Activated naive CD8-positive, alpha-beta T cell treated with anti-CD3 and anti-CD28 coated beads, Interleukin-2, amount 10 ng/mL, durations not matched to agents 7 days and 5 days (primary cell): ENCODE measurements at regions not wholly inside any gene's neighbourhood (a gene's known extent, or its start where the extent isn't known, plus 50 kb on each side); places are given as distances from the start of the nearest gene placed in this dataset.

Experiments
- ATAC-seq: fragments of 150-1000 bp; cut with Tn5 transposase; one replicate; pipeline ENCODE4 v1.10.0; 2021; ENCODE audit warnings: low read depth, moderate library complexity
- POLR2A ChIA-PET: fragments of 350-600 bp; sonication (Branson Sonifier 250); formaldehyde crosslinking; loops from one replicate; lab custom pipeline; 2021; ENCODE audit warnings: antibody characterized with exemption; lab: Charles Lee
- DNase-seq: peaks from one replicate; pipeline ENCODE4 v3.0.0; 2021
- H3K27ac Mint-ChIP-seq: one replicate; pipeline ENCODE4 v1.8.0; 2022; ENCODE audit warnings: mild to moderate bottlenecking, mixed read lengths
- H3K27me3 Mint-ChIP-seq: one replicate; pipeline ENCODE4 v1.8.0; 2022; ENCODE audit warnings: mild to moderate bottlenecking, moderate library complexity, mixed read lengths
- H3K36me3 Mint-ChIP-seq: one replicate; pipeline ENCODE4 v1.8.0; 2021; ENCODE audit warnings: mild to moderate bottlenecking, mixed read lengths
- H3K4me1 Mint-ChIP-seq: one replicate; pipeline ENCODE4 v1.8.0; 2021; ENCODE audit warnings: mixed read lengths
- H3K4me3 Mint-ChIP-seq: one replicate; pipeline ENCODE4 v1.8.0; 2022; ENCODE audit warnings: mild to moderate bottlenecking, moderate library complexity, mixed read lengths
- H3K9me3 Mint-ChIP-seq: one replicate; pipeline ENCODE4 v1.8.0; 2021; ENCODE audit warnings: mixed read lengths

DNA sequence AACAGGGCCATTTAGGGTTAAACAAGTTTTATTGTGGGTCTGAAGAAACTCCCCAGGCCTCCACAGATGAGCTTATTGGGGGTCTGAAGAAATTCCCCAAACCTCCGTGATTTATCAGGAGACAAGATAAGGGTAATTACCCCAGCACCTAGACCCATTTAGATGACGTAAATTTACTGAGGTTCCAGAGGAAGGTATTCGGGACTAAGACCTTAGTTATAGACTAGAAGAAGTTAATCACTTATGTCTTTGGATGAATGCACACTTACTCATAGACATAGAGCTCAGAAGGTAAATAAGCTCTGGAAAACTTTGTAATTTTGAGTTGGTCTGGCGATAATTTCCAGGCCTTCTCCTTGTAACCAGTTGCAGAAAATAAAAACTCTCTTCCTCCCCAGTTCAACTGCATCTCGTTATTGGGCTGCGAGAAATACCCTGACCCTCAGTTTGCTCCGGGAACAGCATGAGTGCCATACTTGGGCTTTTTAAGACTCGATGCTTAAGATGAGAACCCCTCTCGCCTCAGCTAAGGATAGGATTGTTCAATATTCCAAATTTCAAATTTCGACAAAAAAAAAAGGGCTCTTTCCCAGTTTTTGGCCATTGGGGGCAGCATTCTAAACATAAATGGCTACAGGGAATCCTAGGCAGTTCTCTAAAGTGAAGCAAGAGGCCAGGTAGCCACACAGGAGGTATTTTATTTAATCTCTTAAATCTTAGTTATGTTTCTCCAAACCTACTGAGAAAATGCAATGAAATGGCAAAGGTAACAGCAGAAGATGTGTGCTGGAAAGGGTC, 74.7 kb upstream of the PFKP start:
- no peaks in the 10 kb centered on the region for H3K36me3 Mint-ChIP-seq
- no peaks in the 10 kb centered on the region for H3K27me3 Mint-ChIP-seq
- no peak for ATAC-seq
- H3K4me1 Mint-ChIP-seq: no peaks in the 10 kb centered on the region
- H3K4me3 Mint-ChIP-seq: no peak overlapping the region
- no peaks in the 10 kb centered on the region for H3K9me3 Mint-ChIP-seq
- POLR2A ChIA-PET: no interaction called here
- H3K27ac Mint-ChIP-seq: no peak overlapping the region
- DNase-seq: no peak

DNA sequence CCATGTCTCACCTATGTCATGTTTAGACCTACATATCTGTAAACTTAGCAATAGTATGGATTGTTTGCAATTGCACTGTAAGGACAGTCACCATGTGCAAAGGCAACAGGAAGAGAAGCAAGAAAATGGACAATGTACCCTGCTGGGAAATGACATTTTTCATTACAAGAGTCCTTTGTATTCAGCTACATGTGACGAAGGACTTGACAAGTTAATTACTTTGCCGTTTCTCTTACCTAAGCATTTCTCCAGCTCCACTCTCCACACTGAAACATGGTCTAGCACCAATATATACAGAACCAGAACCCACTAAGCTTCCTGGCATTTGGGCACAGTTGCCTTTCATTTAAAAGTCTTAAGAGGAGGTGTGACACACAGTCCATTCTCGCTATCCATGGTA, 76.6 kb upstream of the PFKP start:
- Mint-ChIP-seq H3K27me3 (peaks cover 10% of the 10 kb centered on the region), H3K27ac (no peak overlapping the region)
- no peak for ATAC-seq

DNA sequence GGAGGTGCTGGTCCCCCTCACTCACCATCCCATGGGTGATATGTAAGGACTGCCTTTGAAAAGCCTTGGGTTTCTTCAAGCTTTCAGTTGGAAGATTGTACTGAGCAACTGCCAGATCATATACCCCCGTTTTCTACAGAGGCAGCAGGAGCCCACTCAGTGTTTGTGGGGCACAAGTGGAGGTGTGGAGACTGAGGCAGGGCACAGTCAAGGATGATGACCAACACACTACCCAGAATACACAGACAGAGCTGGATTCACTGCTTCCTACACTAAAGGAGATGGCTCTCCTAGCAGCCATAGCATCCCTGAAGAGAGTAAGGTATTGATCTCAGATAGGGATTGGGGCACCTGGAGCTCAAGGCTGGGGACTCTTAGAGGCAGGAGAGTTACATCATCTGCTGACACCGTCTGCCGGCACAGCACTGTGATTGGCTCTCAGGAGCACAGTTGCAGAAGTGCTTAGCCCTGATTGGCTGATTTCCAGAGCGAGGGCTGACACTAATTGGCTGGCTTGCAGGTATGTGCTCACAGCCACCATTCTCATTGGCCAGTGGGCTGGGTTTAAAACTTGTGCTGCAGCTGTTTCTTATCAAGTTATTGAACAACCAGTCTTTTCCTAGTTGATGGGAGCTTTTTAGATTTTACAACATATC, 77.9 kb upstream of the PFKP start:
- POLR2A ChIA-PET: no interaction called here
- Mint-ChIP-seq H3K27me3 (peaks cover 10% of the 10 kb centered on the region), H3K27ac (no peak overlapping the region), H3K4me1 (peaks cover 3% of the 10 kb centered on the region), H3K9me3 (no peaks in the 10 kb centered on the region), H3K4me3 (no peak overlapping the region), H3K36me3 (no peaks in the 10 kb centered on the region)
- ATAC-seq (no peak), DNase-seq (no peak)

More for the DNA sequence above, 76.6 kb upstream of the PFKP start:
- Mint-ChIP-seq H3K36me3 (no peaks in the 10 kb centered on the region), H3K9me3 (no peaks in the 10 kb centered on the region), H3K4me3 (no peak overlapping the region), H3K4me1 (peaks cover 3% of the 10 kb centered on the region)
- no peak for DNase-seq
- POLR2A ChIA-PET: no interaction called here

DNA sequence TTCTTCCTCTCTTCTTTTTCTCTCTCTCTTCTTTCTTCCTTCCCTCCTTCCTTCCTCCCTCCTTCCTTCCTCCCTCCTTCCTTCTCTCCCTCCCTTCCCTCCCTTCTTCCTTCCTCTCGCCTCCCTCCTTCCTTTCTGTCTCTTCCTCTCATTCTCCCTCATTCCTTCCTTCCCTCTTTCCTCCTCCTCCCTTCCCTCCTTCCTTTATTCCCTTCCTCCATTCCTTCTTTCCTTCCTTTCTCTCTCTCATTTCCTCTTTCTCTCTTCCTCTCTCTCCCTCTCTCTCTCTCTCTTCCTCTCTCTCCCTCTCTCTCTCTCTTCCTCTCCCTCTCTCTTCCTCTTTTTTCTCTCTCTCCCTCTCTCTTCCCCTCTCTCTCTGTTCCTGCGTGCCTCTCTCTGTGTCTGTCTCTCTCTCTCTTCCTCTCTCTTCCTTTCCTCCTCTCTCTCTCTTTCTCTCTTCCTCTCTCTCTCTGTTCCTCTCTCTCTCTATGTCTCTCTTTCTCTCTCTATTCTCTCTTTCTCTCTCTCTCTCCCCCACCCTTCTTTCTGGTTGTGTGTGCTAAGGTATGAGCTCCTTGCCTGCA, 80.1 kb upstream of the PFKP start:
- H3K36me3 Mint-ChIP-seq: no peaks in the 10 kb centered on the region
- H3K9me3 Mint-ChIP-seq: no peaks in the 10 kb centered on the region
- peaks cover 10% of the 10 kb centered on the region for H3K27me3 Mint-ChIP-seq
- peaks cover 3% of the 10 kb centered on the region for H3K4me1 Mint-ChIP-seq
- DNase-seq (no peak), ATAC-seq (no peak)
- POLR2A ChIA-PET: no interaction called here
- no peak overlapping the region for H3K4me3 Mint-ChIP-seq
- no peak overlapping the region for H3K27ac Mint-ChIP-seq

DNA sequence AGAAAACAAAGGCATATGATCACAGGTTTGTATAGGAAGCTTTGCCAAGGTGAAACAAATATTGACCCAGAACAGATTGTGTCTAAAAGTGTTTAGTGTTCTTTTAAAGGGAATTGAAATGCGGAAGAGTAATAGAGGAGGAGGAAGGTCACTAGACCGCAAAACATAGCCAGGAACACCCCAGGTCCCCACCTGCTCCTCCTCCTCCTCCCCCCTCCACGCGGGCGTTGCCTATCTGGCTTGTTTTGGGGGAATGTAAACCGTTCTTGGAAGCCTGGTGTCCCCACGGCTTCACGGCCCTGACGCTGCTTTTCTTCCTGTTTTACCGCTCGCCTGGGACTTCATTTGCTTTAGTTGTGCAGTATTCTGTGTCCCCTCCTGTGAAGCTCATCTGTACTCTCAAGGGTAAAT, 81.0 kb upstream of the PFKP start:
- POLR2A ChIA-PET: no interaction called here
- Mint-ChIP-seq H3K9me3 (no peaks in the 10 kb centered on the region), H3K27me3 (peaks cover 10% of the 10 kb centered on the region), H3K4me3 (no peak overlapping the region), H3K4me1 (peaks cover 3% of the 10 kb centered on the region), H3K27ac (no peak overlapping the region), H3K36me3 (no peaks in the 10 kb centered on the region)
- no peak for DNase-seq
- no peak for ATAC-seq

DNA sequence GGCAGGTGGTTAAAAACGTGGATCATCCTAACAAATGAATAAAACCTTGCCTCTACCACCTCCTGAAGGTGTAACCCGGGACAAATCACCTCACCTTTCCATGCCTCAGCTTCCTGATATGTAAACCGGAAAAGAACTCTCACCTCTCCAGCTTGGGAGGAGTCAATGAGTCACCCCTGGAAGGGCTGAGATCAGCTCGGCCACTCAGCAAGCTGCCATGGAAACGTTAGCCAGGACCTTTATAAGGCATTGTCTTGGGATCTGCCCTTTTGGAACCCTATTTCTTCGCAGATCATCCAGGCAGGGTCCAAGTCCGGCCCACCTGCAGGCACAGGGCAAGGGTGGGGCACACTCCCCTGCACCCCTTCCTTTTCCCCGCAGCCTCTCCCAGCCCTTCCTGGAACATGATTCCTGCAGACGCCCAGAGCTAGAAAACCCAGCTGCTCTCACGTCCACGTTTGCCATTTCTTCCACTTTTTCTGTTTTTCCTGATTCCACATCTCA, 81.6 kb upstream of the PFKP start:
- Mint-ChIP-seq H3K36me3 (no peaks in the 10 kb centered on the region), H3K27me3 (peaks cover 10% of the 10 kb centered on the region), H3K4me3 (no peak overlapping the region), H3K27ac (no peak overlapping the region), H3K4me1 (peaks cover 3% of the 10 kb centered on the region), H3K9me3 (no peaks in the 10 kb centered on the region)
- DNase-seq: no peak
- ATAC-seq: no peak
- POLR2A ChIA-PET: no interaction called here

DNA sequence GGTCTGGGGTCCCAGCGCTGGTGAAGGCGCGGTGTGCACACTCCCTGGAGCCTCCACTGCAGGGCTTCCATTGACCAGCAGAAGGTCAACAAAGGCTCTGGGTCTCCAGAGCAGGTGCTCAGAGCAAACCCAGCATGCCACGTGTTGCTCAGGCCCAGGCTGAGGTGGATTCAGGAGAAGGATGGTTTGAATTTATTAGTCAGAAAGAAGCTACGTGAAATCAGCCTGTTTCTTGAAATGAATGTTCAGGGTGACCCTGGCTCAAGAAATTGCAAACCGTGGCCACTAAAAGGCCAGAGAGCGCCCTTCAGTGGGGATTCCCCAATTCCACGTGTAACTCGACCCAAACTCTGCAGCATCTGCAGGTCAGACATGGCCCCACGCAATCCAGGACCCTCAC, 82.7 kb upstream of the PFKP start:
- no peak for ATAC-seq
- H3K27ac Mint-ChIP-seq: no peak overlapping the region
- peaks cover 10% of the 10 kb centered on the region for H3K27me3 Mint-ChIP-seq
- peaks cover 3% of the 10 kb centered on the region for H3K4me1 Mint-ChIP-seq
- no peaks in the 10 kb centered on the region for H3K9me3 Mint-ChIP-seq
- no peak overlapping the region for H3K4me3 Mint-ChIP-seq
- H3K36me3 Mint-ChIP-seq: no peaks in the 10 kb centered on the region
- DNase-seq: no peak
- POLR2A ChIA-PET: no interaction called here

DNA sequence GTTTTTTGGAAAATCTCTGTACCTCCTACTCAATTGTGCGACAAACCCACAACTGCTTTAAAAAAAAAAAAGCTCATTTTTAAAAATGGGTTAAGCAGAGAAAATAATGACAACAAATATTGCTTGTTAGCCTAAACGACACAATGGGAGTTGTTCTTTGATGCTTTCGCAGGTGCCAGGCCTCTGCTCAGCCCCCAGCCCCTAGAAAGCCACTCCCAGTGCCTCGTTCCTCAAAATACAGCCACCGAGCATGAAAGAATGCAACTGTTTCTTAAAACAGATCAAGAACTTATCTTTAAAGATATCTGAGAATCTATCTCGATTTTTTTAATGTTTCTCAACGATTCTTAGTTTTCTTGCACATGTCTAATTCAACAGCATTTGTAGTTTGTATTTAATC, 85.2 kb upstream of the PFKP start:
- DNase-seq: no peak
- ATAC-seq: no peak
- no peak overlapping the region for H3K4me3 Mint-ChIP-seq
- H3K4me1 Mint-ChIP-seq: peaks cover 3% of the 10 kb centered on the region
- H3K27me3 Mint-ChIP-seq: peaks cover 8% of the 10 kb centered on the region
- H3K36me3 Mint-ChIP-seq: no peaks in the 10 kb centered on the region
- no peaks in the 10 kb centered on the region for H3K9me3 Mint-ChIP-seq
- POLR2A ChIA-PET: no interaction called here
- no peak overlapping the region for H3K27ac Mint-ChIP-seq

DNA sequence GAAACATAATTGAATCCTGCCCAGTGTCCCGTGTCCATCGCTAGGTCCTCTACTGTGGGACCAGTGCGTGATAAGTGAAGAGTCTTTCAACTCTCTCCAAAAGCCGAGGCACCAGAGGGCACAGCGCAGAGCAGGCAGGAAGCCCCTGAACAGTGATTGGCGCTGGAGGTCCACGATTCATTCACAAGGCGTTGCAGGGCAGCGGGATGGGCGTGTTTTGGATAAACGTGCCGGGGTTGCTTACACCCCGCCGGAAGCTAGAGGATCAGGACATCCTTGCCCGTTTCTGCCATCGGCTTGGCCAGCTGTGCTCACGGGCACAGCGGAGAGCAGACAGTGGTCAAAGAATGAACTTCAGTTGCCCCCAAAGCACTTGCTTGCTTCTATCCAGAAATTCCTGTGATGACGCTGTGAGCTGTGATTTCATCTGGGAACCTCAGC, 86.0 kb upstream of the PFKP start:
- no peak for DNase-seq
- POLR2A ChIA-PET: no interaction called here
- Mint-ChIP-seq H3K27me3 (peaks cover 7% of the 10 kb centered on the region), H3K4me1 (peaks cover 3% of the 10 kb centered on the region), H3K9me3 (no peaks in the 10 kb centered on the region), H3K4me3 (no peak overlapping the region), H3K27ac (no peak overlapping the region), H3K36me3 (no peaks in the 10 kb centered on the region)
- ATAC-seq: no peak

DNA sequence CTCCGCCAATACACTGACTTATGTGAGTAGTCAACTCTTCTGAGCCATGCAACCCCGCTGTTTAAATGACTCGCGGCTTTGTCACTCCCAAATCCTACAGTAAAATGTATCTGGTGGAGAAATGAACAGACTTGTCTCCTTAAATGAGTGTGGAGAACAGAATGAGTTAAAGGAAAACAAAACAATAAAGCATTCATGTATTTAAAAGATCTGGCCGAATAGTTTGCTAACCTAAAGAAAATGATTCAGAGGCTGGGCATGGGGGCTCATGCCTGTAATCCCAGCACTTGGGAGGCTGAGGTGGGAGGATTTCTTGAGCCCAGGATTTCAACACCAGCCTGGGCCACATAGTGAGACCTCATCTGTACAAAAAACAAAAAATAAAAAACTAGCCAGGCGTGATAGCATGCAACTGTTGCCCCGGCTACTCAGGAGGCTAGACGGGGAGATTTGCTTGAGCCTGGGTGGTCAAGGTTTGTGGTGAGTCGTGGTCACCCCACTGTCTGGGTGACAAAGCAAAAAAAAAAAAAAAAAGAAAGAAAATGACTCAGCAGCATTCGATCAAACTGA, 86.5 kb upstream of the PFKP start:
- H3K27ac Mint-ChIP-seq: no peak overlapping the region
- no peak for ATAC-seq
- POLR2A ChIA-PET: no interaction called here
- DNase-seq: no peak
- no peaks in the 10 kb centered on the region for H3K9me3 Mint-ChIP-seq
- no peaks in the 10 kb centered on the region for H3K4me1 Mint-ChIP-seq
- no peaks in the 10 kb centered on the region for H3K36me3 Mint-ChIP-seq
- no peak overlapping the region for H3K4me3 Mint-ChIP-seq
- peaks cover 2% of the 10 kb centered on the region for H3K27me3 Mint-ChIP-seq

DNA sequence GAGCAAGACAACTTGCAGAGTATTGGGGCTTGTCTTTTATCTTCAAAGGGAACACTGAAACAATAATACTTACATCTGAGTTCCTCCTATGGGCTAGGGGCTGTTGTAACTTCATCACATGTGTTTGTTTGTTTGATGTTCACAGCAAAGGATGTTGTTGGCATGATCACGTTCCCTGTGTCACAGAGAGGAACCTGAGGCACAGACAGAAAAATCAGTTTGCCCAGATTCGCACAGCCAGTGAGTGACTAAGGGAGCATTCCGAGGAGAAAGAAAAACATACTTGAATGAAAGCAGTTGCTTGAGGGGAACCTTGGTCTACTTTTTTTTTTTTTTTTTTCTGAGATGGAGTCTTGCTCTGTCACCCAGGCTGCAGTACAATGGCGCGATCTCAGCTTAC, 87.2 kb upstream of the PFKP start:
- Mint-ChIP-seq H3K27me3 (peaks cover 2% of the 10 kb centered on the region), H3K27ac (no peak overlapping the region), H3K36me3 (no peaks in the 10 kb centered on the region), H3K9me3 (no peaks in the 10 kb centered on the region), H3K4me1 (no peaks in the 10 kb centered on the region), H3K4me3 (no peak overlapping the region)
- ATAC-seq: no peak
- POLR2A ChIA-PET: no interaction called here
- no peak for DNase-seq

DNA sequence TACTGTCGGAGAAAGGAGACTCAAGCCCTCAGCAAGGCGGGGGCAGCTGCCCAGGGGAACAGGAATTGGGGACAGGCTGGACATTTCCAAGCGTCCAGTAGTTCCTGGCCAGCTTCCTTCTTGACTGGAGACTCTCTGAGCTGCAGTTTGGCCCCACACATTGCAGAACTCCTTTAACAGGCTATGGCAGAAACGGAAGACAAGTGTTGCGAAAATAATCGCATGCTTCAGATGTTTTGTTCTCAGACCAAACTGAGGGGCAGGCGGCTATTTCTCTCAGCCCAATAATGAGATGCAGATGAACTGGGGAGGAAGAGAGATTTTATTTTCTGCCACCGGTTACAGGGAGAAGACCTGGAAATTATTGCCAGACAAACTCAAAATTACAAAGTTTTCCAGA, 88.0 kb upstream of the PFKP start:
- Mint-ChIP-seq H3K27ac (no peak overlapping the region), H3K9me3 (no peaks in the 10 kb centered on the region), H3K4me3 (no peak overlapping the region), H3K4me1 (no peaks in the 10 kb centered on the region), H3K36me3 (no peaks in the 10 kb centered on the region), H3K27me3 (peaks cover 2% of the 10 kb centered on the region)
- POLR2A ChIA-PET: no interaction called here
- DNase-seq (no peak), ATAC-seq (no peak)

DNA sequence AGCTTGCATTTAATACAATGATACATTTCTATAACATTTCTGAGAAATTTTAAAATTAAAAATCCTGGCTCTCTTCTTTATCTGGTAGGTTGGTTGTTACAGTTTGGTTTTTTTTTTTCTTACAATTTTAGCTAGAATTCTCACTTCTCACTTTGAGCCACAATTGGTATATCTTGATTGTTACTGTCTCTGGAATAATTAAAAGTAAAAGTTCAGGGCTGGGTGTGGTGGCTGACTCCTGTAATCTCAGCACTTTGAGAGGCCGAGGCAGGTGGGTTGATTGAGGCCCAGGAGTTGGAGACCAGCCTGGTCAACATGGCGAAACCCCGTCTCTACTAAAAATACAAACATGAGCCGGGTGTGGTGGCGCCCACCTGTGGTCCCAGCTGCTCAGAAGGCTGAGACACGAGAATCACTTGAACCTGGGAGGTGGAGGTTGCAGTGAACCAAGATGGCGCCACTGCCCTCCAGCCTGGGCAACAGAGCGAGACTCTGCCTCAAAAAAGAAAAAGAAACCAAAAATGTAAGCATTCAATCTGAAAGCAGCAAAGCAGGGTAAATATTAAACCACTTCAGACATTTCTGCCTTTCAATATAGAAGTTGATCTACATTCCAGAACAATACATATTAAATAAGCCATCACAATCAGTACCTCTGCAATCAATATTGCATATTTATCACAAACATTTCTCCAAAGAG, 88.6 kb upstream of the PFKP start:
- no peaks in the 10 kb centered on the region for H3K36me3 Mint-ChIP-seq
- no peak overlapping the region for H3K4me3 Mint-ChIP-seq
- DNase-seq: no peak
- POLR2A ChIA-PET: no interaction called here
- no peaks in the 10 kb centered on the region for H3K4me1 Mint-ChIP-seq
- H3K27me3 Mint-ChIP-seq: peaks cover 4% of the 10 kb centered on the region
- no peaks in the 10 kb centered on the region for H3K9me3 Mint-ChIP-seq
- ATAC-seq: no peak
- H3K27ac Mint-ChIP-seq: no peak overlapping the region
